HG03521 (cell line): ENCODE measurements at regions not wholly inside any gene's neighbourhood (a gene's known extent, or its start where the extent isn't known, plus 50 kb on each side); places are given as distances from the start of the nearest gene placed in this dataset.
A peak's percentile ranks its signal among the peaks of the same experiment; 100 is the strongest.

ENCODE experiments used
- ATAC-seq: cut with Tn5 transposase; IDR thresholded peaks from one replicate; pipeline ENCODE4 v1.9.1; 2021; ENCODE audit warnings: mild to moderate bottlenecking, moderate library complexity; ENCODE audit not compliant: unreplicated experiment

GRCh38 chr14:49970474-49971147, 77.7 kb downstream of the ARF6 start:
- ATAC-seq, result peak; percentile 1

- ATAC-seq, result peak; percentile 93
Measured at GRCh38 chr14:49971156-49972130, 78.6 kb downstream of the ARF6 start.

DNA sequence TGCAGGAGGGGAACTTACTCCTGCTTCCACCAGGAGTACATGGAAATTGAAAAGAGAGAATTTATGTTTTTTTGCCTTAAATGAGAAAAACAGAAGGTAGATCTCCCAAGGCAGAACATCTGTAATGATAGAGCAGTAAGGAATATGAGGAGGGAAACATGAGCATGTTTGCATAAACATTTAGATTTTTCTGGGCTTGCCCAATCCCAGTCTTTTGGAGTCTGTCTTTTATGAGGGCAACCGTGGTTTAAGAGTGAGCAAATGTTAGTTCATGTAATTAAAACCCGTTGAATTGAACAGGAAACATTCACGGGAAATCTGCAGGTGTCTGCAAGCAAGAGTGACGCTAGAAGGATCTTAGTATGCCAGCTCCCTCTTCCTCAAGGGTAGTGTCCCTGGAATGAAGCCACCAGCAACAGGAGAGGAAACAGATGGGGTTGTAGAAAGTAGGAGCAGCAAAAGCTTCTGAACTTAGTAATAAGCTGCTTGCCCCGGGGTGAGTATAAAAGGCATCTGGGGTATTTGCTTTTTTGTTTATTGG, 79.3 kb downstream of the ARF6 start:
- ATAC-seq, result no peak

DNA sequence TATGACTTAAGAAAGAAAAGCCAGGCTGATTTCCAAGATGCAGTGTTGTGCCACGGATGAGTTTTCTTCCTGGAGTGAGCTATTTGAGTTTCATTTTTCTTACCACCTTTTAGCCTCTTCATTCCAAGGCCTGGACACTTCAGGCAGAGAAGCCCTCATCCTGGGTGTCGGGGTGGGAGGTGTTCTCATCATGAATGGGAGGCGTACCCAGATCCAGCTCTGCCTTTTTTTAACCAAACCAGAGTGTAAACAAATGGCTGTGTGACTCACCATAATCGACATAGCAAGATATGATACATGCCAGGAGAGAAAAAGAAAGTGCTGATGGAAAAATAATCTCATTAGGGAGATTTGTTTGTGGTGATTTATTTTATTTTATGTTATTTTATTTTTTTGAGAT, 79.9 kb downstream of the ARF6 start:
- ATAC-seq, result no peak

GRCh38 chr14:49975276-49975675, 82.4 kb downstream of the ARF6 start:
- ATAC-seq, result no peak

DNA sequence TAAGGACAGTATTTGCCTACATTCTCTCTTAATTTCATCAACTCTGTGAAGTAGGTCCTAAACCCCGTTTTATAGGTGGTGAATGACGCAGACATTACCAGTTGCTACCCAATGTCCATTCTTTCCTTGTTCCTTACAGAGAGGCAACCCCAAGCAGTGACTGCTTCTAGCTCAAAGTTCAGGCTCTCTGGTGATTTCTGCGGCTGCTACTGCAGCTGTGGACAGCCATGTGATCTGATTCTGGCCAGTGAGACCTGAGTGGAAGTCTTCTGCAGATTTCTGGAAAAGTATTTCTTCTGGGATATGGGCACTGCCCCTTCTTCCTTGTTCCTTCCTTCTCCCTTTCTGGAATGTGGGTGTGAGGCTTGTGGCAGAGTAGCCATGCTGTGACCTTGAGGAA, 82.9 kb downstream of the ARF6 start:
- no peak for ATAC-seq

DNA sequence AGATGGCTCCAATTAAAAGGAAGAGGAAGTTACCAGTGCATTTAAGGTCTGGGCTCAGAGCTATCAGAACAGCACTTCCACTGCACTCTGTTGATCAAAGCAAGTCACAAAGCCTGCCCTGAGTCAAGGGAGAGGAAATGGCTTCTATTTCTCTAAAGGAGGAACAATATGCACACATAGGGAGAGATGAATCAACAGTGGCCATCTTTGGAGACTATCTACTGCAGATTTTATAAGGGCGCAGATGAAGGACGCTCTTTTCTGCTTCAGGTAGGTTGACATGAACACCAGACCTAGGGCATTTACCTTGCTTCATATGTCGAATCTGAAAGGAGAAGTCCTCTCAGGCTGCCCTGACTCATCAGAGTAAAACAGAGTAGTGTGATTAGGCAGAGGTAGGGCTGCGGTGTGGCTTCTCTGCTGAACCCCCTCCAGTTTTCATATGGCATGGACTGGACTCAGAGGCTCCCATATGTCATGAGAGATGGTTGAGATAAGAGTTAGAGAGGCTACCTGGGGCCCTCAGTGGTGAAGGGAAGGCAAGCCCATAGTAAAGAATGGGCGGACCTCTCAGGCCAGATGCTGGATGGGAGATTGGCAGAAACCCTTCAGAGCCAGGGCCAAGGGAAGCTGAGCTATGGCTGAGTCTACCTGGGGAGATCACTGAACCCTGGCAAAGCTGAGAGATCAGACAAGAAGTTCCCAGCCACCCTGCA, 84.4 kb downstream of the ARF6 start:
- peak; percentile 84 for ATAC-seq

GRCh38 chr14:49980027-49980426, 87.1 kb downstream of the ARF6 start:
- no peak for ATAC-seq

GRCh38 chr14:49982082-49982481, 89.2 kb downstream of the ARF6 start:
- ATAC-seq, result no peak

- ATAC-seq, result no peak
Measured at GRCh38 chr14:49982501-49982951, 89.6 kb downstream of the ARF6 start.

- no peak for ATAC-seq
Measured at GRCh38 chr14:49984424-49984823, 91.5 kb downstream of the ARF6 start.

DNA sequence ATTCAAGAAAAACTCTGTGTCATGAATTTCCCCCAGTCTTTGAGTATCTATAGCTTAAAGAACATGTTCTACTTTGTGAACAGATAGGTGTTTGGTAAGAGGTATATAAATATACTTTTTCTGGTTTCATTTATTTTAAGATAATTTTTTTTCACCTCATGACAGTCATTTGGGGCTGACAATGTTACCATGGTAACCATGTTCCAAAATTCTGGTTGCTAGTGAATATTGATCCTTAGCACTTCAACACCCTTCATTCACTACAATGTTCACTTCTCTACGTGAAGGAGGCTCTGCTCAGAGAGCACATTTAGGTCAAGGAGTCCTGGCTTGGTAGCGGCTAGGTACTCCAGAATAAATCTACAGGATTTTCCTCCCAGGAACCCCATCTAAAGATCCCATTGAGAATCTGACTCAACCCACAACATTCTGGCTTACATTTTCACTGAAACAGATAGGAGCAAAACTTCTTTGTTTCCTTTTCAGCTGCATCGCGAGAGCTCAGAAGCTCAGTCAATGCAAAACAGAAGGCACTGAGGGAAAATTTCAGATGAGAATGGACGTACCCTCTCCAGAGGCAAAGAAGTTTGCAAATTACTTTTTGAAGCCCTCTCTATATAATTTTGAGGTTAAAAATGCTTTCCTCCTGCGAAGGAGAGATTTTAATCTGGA, 93.6 kb downstream of the ARF6 start:
- ATAC-seq, result no peak

GRCh38 chr14:49988080-49988990, 95.5 kb downstream of the ARF6 start:
- no peak for ATAC-seq

GRCh38 chr14:49989966-49990365, 97.1 kb downstream of the ARF6 start:
- no peak for ATAC-seq

DNA sequence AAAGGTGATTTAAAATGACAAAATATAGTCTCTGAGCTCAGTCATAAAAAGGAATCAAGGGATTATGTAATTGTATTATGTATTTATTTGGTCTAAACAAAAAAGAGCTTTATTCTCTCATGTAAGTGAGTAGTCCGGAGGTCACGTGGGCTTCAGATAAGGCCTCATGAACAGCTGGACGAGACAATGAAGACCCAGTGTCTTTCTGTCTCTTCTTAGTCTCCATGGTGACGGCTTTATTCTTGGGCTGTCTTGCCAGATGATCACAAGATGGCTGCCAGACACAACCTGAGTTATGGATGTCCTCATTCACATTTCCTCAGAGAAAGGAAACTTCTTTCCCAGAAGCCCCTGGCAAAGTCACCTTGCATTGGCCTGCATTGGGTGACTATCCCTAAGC, 98.6 kb downstream of the ARF6 start:
- ATAC-seq, result no peak

DNA sequence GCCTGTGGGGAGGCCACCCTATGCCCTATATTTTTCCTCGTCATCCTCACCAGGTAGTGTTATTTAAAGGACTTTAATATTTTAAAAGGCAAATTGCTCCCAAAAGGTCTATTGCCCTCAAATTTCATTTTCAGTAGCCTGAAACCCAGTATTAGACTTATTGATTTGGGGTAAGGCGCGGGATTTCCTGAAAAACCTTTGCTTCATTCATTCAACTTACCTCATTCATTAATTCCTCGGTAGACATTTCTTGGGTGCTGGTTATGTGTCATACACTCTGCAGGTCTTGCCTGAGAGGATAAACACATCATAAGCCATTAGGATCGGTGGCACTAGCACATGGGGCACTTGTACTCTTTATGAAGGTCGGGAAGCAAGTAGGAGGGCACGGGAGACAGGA, 99.2 kb downstream of the ARF6 start:
- no peak for ATAC-seq

DNA sequence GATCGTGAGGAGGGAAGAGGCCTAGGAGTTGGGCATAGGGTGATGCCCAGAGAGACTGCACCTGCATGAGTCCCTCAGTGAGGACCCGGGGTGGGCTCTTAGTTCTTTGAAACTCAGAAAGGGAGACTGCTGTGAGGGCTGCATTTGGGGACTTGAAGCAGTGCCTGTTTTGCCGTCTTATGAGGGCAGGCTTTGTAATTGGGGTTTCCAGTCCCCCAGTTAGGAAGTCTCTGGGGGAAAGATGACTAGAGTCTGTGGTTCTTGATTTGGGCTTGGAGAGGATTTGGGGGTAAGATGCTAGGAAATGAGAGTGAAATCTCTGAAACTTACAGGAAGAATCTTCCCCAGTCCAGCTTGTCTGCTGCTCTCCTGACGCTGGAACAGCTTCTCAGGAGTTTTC, 99.6 kb downstream of the ARF6 start:
- no peak for ATAC-seq

DNA sequence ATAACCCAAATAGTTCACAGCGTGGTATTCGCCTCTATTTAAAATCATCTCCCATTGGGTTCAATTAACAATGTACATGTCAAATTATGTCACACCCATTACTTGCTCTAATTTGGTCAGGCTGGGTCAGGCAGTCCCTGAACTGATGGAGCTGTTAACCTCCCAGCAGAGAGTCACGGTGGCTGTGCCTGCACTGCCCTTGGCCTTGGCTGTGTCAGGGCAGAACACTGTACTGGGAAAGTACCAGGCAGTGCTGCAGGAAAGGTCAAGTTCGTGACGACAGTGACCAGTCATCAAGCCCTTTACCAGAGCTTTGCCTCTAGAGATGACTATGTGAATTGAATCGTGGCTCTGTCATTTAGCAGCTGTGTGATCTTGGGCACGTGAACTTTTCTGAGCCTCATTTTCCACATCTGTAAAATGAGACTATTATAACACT, 100.0 kb downstream of the ARF6 start:
- ATAC-seq, result peak; percentile 94

GRCh38 chr14:49993565-49993964, 100.7 kb downstream of the ARF6 start:
- no peak for ATAC-seq
